Upper lobe of right lung (tissue), 1 donor: ENCODE measurements at regions not wholly inside any gene's neighbourhood (a gene's known extent, or its start where the extent isn't known, plus 50 kb on each side); places are given as distances from the start of the nearest gene placed in this dataset.
"Not testable (repeated sequence)": the region's sequence is repeated elsewhere in the genome, so short reads cannot be mapped to it uniquely, and the experiment has no call there.

Experiments
- ATAC-seq: fragments of 200-7000 bp; cut with Tn5 transposase; one replicate; pipeline ENCODE4 v1.9.1; 2020; ENCODE audit warnings: mild to moderate bottlenecking, moderate library complexity
- DNase-seq: peaks from one replicate; pipeline ENCODE4 v3.0.0-alpha.2; 2020
- H3K27ac ChIP-seq: fragments of 200-600 bp; one replicate; pipeline ENCODE4 v1.8.0; 2022
- H3K27me3 ChIP-seq: fragments of 200-600 bp; one replicate; pipeline ENCODE4 v1.8.0; 2022; ENCODE audit warnings: mild to moderate bottlenecking
- H3K36me3 ChIP-seq: fragments of 200-600 bp; one replicate; pipeline ENCODE4 v1.8.0; 2022
- H3K4me1 ChIP-seq: fragments of 200-600 bp; one replicate; pipeline ENCODE4 v1.8.0; 2022
- H3K4me3 ChIP-seq: fragments of 200-600 bp; one replicate; pipeline ENCODE4 v1.8.0; 2022; ENCODE audit warnings: mild to moderate bottlenecking
- H3K9me3 ChIP-seq: fragments of 200-600 bp; one replicate; pipeline ENCODE4 v1.8.0; 2022
- intact Hi-C: fragments of 100-400 bp; cut with DNase I; formaldehyde crosslinking; loops from one replicate; pipeline ENCODE4 v1.11.0; 2022
- TF ChIP-seq, protein P1 (sequence below): fragments of 200-600 bp; IDR thresholded peaks from one replicate; pipeline ENCODE4 v1.8.0; 2022; ENCODE audit warnings: antibody characterized with exemption
- donor health status: DM: no; HTN: yes; CAD: no; lungs with severe emphysema.

GRCh38 chr6:14417377-14417776 lies 299.8 kb downstream of the CD83 start:
- ATAC-seq, result peak; percentile 35
- H3K27ac ChIP-seq, result no peak overlapping the region
- H3K27me3 ChIP-seq, result no peaks in the 10 kb centered on the region
- H3K4me3 ChIP-seq, result no peak overlapping the region
- intact Hi-C loops, result no loop called here
- H3K36me3 ChIP-seq, result no peaks in the 10 kb centered on the region
- DNase-seq, result no peak
- H3K4me1 ChIP-seq, result no peaks in the 10 kb centered on the region
- no peaks in the 10 kb centered on the region for H3K9me3 ChIP-seq
- TF ChIP-seq, protein P1, sequence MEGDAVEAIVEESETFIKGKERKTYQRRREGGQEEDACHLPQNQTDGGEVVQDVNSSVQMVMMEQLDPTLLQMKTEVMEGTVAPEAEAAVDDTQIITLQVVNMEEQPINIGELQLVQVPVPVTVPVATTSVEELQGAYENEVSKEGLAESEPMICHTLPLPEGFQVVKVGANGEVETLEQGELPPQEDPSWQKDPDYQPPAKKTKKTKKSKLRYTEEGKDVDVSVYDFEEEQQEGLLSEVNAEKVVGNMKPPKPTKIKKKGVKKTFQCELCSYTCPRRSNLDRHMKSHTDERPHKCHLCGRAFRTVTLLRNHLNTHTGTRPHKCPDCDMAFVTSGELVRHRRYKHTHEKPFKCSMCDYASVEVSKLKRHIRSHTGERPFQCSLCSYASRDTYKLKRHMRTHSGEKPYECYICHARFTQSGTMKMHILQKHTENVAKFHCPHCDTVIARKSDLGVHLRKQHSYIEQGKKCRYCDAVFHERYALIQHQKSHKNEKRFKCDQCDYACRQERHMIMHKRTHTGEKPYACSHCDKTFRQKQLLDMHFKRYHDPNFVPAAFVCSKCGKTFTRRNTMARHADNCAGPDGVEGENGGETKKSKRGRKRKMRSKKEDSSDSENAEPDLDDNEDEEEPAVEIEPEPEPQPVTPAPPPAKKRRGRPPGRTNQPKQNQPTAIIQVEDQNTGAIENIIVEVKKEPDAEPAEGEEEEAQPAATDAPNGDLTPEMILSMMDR, result no peak

DNA sequence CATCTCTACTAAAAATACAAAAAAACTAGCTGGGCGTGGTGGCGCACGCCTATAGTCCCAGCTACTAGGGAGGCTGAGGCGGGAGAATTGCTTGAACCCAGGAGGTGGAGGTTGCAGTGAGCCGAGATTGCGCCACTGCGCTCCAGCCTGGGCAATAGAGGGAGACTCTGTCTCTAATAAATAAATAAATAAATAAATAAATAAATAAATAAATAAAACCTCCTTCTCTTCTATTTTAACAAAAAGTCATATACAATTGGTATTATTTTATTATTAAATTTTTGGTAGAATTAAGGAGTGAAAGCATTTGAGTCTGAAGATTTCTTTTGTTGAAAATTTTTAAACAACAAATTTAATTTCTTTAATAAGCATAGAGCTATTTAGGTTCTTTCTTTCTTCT lies 301.7 kb downstream of the CD83 start:
- intact Hi-C loops, ATAC-seq, DNase-seq: not testable (repeated sequence)

GRCh38 chr6:14422061-14422460 lies 304.5 kb downstream of the CD83 start:
- H3K4me3 ChIP-seq, result no peak overlapping the region
- H3K36me3 ChIP-seq, result no peaks in the 10 kb centered on the region
- ATAC-seq (no peak), DNase-seq (no peak)
- H3K27me3 ChIP-seq, result no peaks in the 10 kb centered on the region
- no peaks in the 10 kb centered on the region for H3K9me3 ChIP-seq
- TF ChIP-seq, protein P1, result no peak
- intact Hi-C loops, result no loop called here
- H3K27ac ChIP-seq, result no peak overlapping the region
- H3K4me1 ChIP-seq, result no peaks in the 10 kb centered on the region

More for the DNA sequence above, 301.7 kb downstream of the CD83 start:
- H3K4me3 ChIP-seq, H3K36me3 ChIP-seq, H3K4me1 ChIP-seq, H3K27me3 ChIP-seq, H3K9me3 ChIP-seq, H3K27ac ChIP-seq: not testable (repeated sequence)

GRCh38 chr6:14422917-14423316 lies 305.3 kb downstream of the CD83 start:
- Histone ChIP-seq H3K27me3 (no peaks in the 10 kb centered on the region), H3K9me3 (no peaks in the 10 kb centered on the region), H3K36me3 (no peaks in the 10 kb centered on the region), H3K27ac (no peak overlapping the region), H3K4me1 (no peaks in the 10 kb centered on the region), H3K4me3 (no peak overlapping the region)
- intact Hi-C loops, result no loop called here
- no peak for ATAC-seq
- no peak for DNase-seq
- TF ChIP-seq, protein P1, result no peak

DNA sequence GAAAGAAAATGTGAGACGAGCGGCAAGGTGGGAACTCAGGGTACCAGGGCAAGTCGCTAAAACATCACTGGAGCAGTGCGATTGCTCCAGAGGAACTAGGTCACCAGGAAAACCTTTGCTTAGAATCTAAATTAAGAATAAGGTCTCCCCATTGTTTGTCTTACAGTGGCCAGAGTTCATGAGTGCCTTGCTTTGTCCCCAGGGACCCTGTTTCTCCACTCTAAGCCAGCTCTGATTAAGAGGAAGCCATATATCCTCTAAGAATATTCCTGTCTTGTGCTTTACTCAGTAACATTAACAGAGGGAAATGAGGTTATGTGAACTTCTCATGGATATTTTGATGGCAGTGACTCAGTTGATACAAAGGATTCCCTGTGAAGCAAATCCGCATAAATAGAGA lies 305.8 kb downstream of the CD83 start:
- no peaks in the 10 kb centered on the region for H3K36me3 ChIP-seq
- ATAC-seq (no peak), DNase-seq (no peak)
- H3K4me3 ChIP-seq, result no peak overlapping the region
- H3K9me3 ChIP-seq, result no peaks in the 10 kb centered on the region
- TF ChIP-seq, protein P1, result no peak
- intact Hi-C loops, result no loop called here
- H3K27me3 ChIP-seq, result no peaks in the 10 kb centered on the region
- no peaks in the 10 kb centered on the region for H3K4me1 ChIP-seq
- H3K27ac ChIP-seq, result no peak overlapping the region

GRCh38 chr6:14423955-14424354 lies 306.4 kb downstream of the CD83 start:
- Histone ChIP-seq H3K4me3 (no peak overlapping the region), H3K36me3 (no peaks in the 10 kb centered on the region), H3K9me3 (no peaks in the 10 kb centered on the region), H3K27ac (no peak overlapping the region), H3K27me3 (no peaks in the 10 kb centered on the region), H3K4me1 (no peaks in the 10 kb centered on the region)
- DNase-seq, result no peak
- intact Hi-C loops, result no loop called here
- TF ChIP-seq, protein P1, result no peak
- ATAC-seq, result no peak
